Body of pancreas (tissue), 4 donors: ENCODE measurements at regions not wholly inside any gene's neighbourhood (a gene's known extent, or its start where the extent isn't known, plus 50 kb on each side); places are given as distances from the start of the nearest gene placed in this dataset.

Experiments
- CTCF ChIP-seq, 7 experiments: fragments of 450-650 bp in 4 of 7; fragments of 200-600 bp in 3 of 7; sonication (generic) in 3 of 7; IDR thresholded peaks; one replicate each; pipeline ENCODE4 v1.5.1; 2016 to 2019; ENCODE audit warnings: antibody characterized with exemption in 7 of 7
- POLR2A ChIP-seq, 3 donors: fragments of 450-650 bp; IDR thresholded peaks; one replicate each; pipeline ENCODE4 v1.6.1; 2016; ENCODE audit warnings: antibody characterized with exemption in 3 of 3, mild to moderate bottlenecking in 2 of 3

GRCh38 chr10:120734483-120735078, 116.6 kb upstream of the WDR11 start:
- no peak for TF ChIP-seq CTCF (IDR thresholded peaks at IDR 0.05)
- TF ChIP-seq POLR2A (IDR thresholded peaks at IDR 0.05), result no peak
